Mesendoderm (in vitro differentiated cells): ENCODE measurements at regions not wholly inside any gene's neighbourhood (a gene's known extent, or its start where the extent isn't known, plus 50 kb on each side); places are given as distances from the start of the nearest gene placed in this dataset.

Experiments used
- DNase-seq: peaks from one replicate; pipeline ENCODE4 v3.0.0; 2013
- H2AK5ac ChIP-seq: 2 replicates; pipeline ENCODE4 v1.6.1; 2013; ENCODE audit warnings: low read length, inconsistent platforms
- H2BK120ac ChIP-seq: 2 replicates; pipeline ENCODE4 v1.6.1; 2013; ENCODE audit warnings: low read depth, mild to moderate bottlenecking, low read length, moderate library complexity, mixed read lengths
- H2BK15ac ChIP-seq: replicated peaks from 2 replicates; pipeline ENCODE4 v1.6.1; 2013; ENCODE audit warnings: low read depth, mild to moderate bottlenecking, moderate library complexity
- H2BK5ac ChIP-seq: 2 replicates; pipeline ENCODE4 v1.6.1; 2013; ENCODE audit warnings: low read length, inconsistent platforms
- H3K18ac ChIP-seq: 2 replicates; pipeline ENCODE4 v1.6.1; 2013; ENCODE audit warnings: mild to moderate bottlenecking, low read length, mixed read lengths
- H3K23ac ChIP-seq: one replicate; pipeline ENCODE4 v1.6.1; 2013; ENCODE audit warnings: low read length
- H3K27ac ChIP-seq: 2 replicates; pipeline ENCODE4 v1.5.1; 2013; ENCODE audit warnings: low read depth, mild to moderate bottlenecking, inconsistent platforms, low read length, moderate library complexity
- H3K27me3 ChIP-seq: 2 replicates; pipeline ENCODE4 v1.6.1; 2013; ENCODE audit warnings: low read length, control low read depth, mild to moderate bottlenecking, inconsistent platforms; ENCODE audit not compliant: insufficient read depth, poor library complexity
- H3K36me3 ChIP-seq: 2 replicates; pipeline ENCODE4 v1.6.1; 2013; ENCODE audit warnings: low read length, inconsistent platforms; ENCODE audit not compliant: control insufficient read depth, insufficient read depth
- H3K4ac ChIP-seq: one replicate; pipeline ENCODE4 v1.6.1; 2013; ENCODE audit warnings: low read depth, mild to moderate bottlenecking, low read length, moderate library complexity
- H3K4me1 ChIP-seq: 2 replicates; pipeline ENCODE4 v1.6.1; 2013; ENCODE audit warnings: low read depth, low read length, inconsistent platforms; ENCODE audit not compliant: control insufficient read depth
- H3K4me2 ChIP-seq: 2 replicates; pipeline ENCODE4 v1.6.1; 2013; ENCODE audit warnings: low read length
- H3K4me3 ChIP-seq: 2 replicates; pipeline ENCODE4 v1.5.1; 2013; ENCODE audit warnings: mild to moderate bottlenecking, low read length
- H3K56ac ChIP-seq: one replicate; pipeline ENCODE4 v1.6.1; 2013; ENCODE audit warnings: low read length
- H3K79me1 ChIP-seq: 2 replicates; pipeline ENCODE4 v1.6.1; 2013; ENCODE audit warnings: low read length, inconsistent platforms
- H3K79me2 ChIP-seq: 2 replicates; pipeline ENCODE4 v1.6.1; 2013; ENCODE audit warnings: mild to moderate bottlenecking, low read length; ENCODE audit not compliant: control insufficient read depth, insufficient read depth
- H3K9ac ChIP-seq: 2 replicates; pipeline ENCODE4 v1.6.1; 2013; ENCODE audit warnings: low read length, inconsistent platforms
- H4K5ac ChIP-seq: one replicate; pipeline ENCODE4 v1.6.1; 2013; ENCODE audit warnings: low read length
- H4K8ac ChIP-seq: one replicate; pipeline ENCODE4 v1.6.1; 2013; ENCODE audit warnings: low read depth, mild to moderate bottlenecking, control low read depth, low read length, moderate library complexity
- WGBS: extraction: QIAGEN DNeasy Blood & Tissue Kit; methylation state at CpG from one replicate; pipeline ENCODE4 v1.1.7; 2013; ENCODE audit warnings: low lambda C conversion rate, missing lambda C conversion rate; ENCODE audit not compliant: insufficient coverage; ENCODE audit errors: extremely low coverage; 5-methylcytosine and 5-hydroxymethylcytosine counted together

GRCh38 chr4:71081192-71081591 lies 87.7 kb downstream of the DCK start:
- no peak overlapping the region for H3K27ac ChIP-seq
- DNase-seq = no peak
- no peak overlapping the region for H4K8ac ChIP-seq
- no peaks in the 10 kb centered on the region for H3K79me2 ChIP-seq
- no peaks in the 10 kb centered on the region for H3K36me3 ChIP-seq
- H3K27me3 ChIP-seq = no peaks in the 10 kb centered on the region
- no peak overlapping the region for H3K4me2 ChIP-seq
- H3K9ac ChIP-seq = no peak overlapping the region
- no peak overlapping the region for H3K23ac ChIP-seq
- no peak overlapping the region for H3K18ac ChIP-seq
- H3K56ac ChIP-seq = no peak overlapping the region
- H3K4me1 ChIP-seq = no peaks in the 10 kb centered on the region
- H3K4ac ChIP-seq = no peak overlapping the region
- WGBS = no CpG with 5 or more reads among the region's 1 CpG
- H2BK15ac ChIP-seq = no peak overlapping the region
- H3K79me1 ChIP-seq = no peaks in the 10 kb centered on the region
- H2BK5ac ChIP-seq = no peak overlapping the region
- H3K4me3 ChIP-seq = no peak overlapping the region
- no peak overlapping the region for H2AK5ac ChIP-seq
- no peak overlapping the region for H4K5ac ChIP-seq
- no peak overlapping the region for H2BK120ac ChIP-seq

- H3K56ac ChIP-seq = no peak overlapping the region
- DNase-seq = no peak
- H3K18ac ChIP-seq = no peak overlapping the region
- H4K5ac ChIP-seq = no peak overlapping the region
- H3K4me1 ChIP-seq = no peaks in the 10 kb centered on the region
- WGBS = no CpG with 5 or more reads among the region's 1 CpG
- no peak overlapping the region for H2BK5ac ChIP-seq
- H3K36me3 ChIP-seq = no peaks in the 10 kb centered on the region
- H3K79me1 ChIP-seq = no peaks in the 10 kb centered on the region
- H2BK15ac ChIP-seq = no peak overlapping the region
- H3K27ac ChIP-seq = no peak overlapping the region
- H3K79me2 ChIP-seq = no peaks in the 10 kb centered on the region
- no peak overlapping the region for H3K4me3 ChIP-seq
- no peak overlapping the region for H2BK120ac ChIP-seq
- no peak overlapping the region for H3K4me2 ChIP-seq
- no peaks in the 10 kb centered on the region for H3K27me3 ChIP-seq
- no peak overlapping the region for H2AK5ac ChIP-seq
- H3K23ac ChIP-seq = no peak overlapping the region
- H3K9ac ChIP-seq = no peak overlapping the region
- no peak overlapping the region for H3K4ac ChIP-seq
- H4K8ac ChIP-seq = no peak overlapping the region
Measured at GRCh38 chr4:71093745-71094144, 100.3 kb downstream of the DCK start.

- H3K4me3 ChIP-seq = no peak overlapping the region
- no peak overlapping the region for H4K8ac ChIP-seq
- DNase-seq = no peak
Measured at GRCh38 chr4:71094201-71094600, 100.8 kb downstream of the DCK start.

GRCh38 chr4:71095141-71095540 lies 101.7 kb downstream of the DCK start:
- Histone ChIP-seq H3K4me1 (no peaks in the 10 kb centered on the region), H4K8ac (no peak overlapping the region), H3K79me2 (no peaks in the 10 kb centered on the region), H3K4ac (no peak overlapping the region), H3K27ac (no peak overlapping the region), H3K79me1 (no peaks in the 10 kb centered on the region), H2BK5ac (no peak overlapping the region), H3K27me3 (no peaks in the 10 kb centered on the region), H3K4me2 (no peak overlapping the region), H3K18ac (no peak overlapping the region), H3K4me3 (no peak overlapping the region), H3K23ac (no peak overlapping the region), H3K36me3 (no peaks in the 10 kb centered on the region), H3K56ac (no peak overlapping the region), H2AK5ac (no peak overlapping the region), H4K5ac (no peak overlapping the region), H3K9ac (no peak overlapping the region), H2BK15ac (no peak overlapping the region), H2BK120ac (no peak overlapping the region)
- no CpG with 5 or more reads among the region's 2 CpGs for WGBS
- DNase-seq = no peak

More at GRCh38 chr4:71094201-71094600, 100.8 kb downstream of the DCK start:
- no peaks in the 10 kb centered on the region for H3K27me3 ChIP-seq
- no peaks in the 10 kb centered on the region for H3K79me2 ChIP-seq
- H3K18ac ChIP-seq = no peak overlapping the region
- no peaks in the 10 kb centered on the region for H3K36me3 ChIP-seq
- H3K23ac ChIP-seq = no peak overlapping the region
- no peak overlapping the region for H3K56ac ChIP-seq
- H2BK15ac ChIP-seq = no peak overlapping the region
- no peak overlapping the region for H2BK120ac ChIP-seq
- no peak overlapping the region for H2AK5ac ChIP-seq
- no peak overlapping the region for H2BK5ac ChIP-seq
- no peak overlapping the region for H3K4me2 ChIP-seq
- H3K4me1 ChIP-seq = no peaks in the 10 kb centered on the region
- no peak overlapping the region for H4K5ac ChIP-seq
- no peak overlapping the region for H3K4ac ChIP-seq
- H3K9ac ChIP-seq = no peak overlapping the region
- H3K79me1 ChIP-seq = no peaks in the 10 kb centered on the region
- H3K27ac ChIP-seq = no peak overlapping the region

GRCh38 chr4:71095545-71095944 lies 102.1 kb downstream of the DCK start:
- H3K79me2 ChIP-seq = no peaks in the 10 kb centered on the region
- H3K27ac ChIP-seq = no peak overlapping the region
- no peak overlapping the region for H3K9ac ChIP-seq
- no peak overlapping the region for H3K56ac ChIP-seq
- H2BK15ac ChIP-seq = no peak overlapping the region
- no peaks in the 10 kb centered on the region for H3K79me1 ChIP-seq
- H2BK120ac ChIP-seq = no peak overlapping the region
- no peak overlapping the region for H3K4me2 ChIP-seq
- no peaks in the 10 kb centered on the region for H3K4me1 ChIP-seq
- no peak overlapping the region for H4K8ac ChIP-seq
- no CpG with 5 or more reads among the region's 1 CpG for WGBS
- no peak overlapping the region for H4K5ac ChIP-seq
- H3K4ac ChIP-seq = no peak overlapping the region
- no peak overlapping the region for H3K4me3 ChIP-seq
- H3K27me3 ChIP-seq = no peaks in the 10 kb centered on the region
- no peak overlapping the region for H2AK5ac ChIP-seq
- no peak overlapping the region for H2BK5ac ChIP-seq
- DNase-seq = no peak
- H3K36me3 ChIP-seq = no peaks in the 10 kb centered on the region
- no peak overlapping the region for H3K18ac ChIP-seq
- H3K23ac ChIP-seq = no peak overlapping the region

GRCh38 chr4:71107726-71108125 lies 114.3 kb downstream of the DCK start:
- H3K27me3 ChIP-seq = no peaks in the 10 kb centered on the region
- no peaks in the 10 kb centered on the region for H3K79me2 ChIP-seq
- H4K5ac ChIP-seq = no peak overlapping the region
- no peak overlapping the region for H3K4me3 ChIP-seq
- no peak overlapping the region for H3K4ac ChIP-seq
- H3K27ac ChIP-seq = no peak overlapping the region
- no peak overlapping the region for H3K4me2 ChIP-seq
- H2BK5ac ChIP-seq = no peak overlapping the region
- WGBS = no CpG with 5 or more reads among the region's 2 CpGs
- H4K8ac ChIP-seq = no peak overlapping the region
- no peak overlapping the region for H3K56ac ChIP-seq
- H2BK120ac ChIP-seq = no peak overlapping the region
- no peak overlapping the region for H3K23ac ChIP-seq
- H3K4me1 ChIP-seq = no peaks in the 10 kb centered on the region
- H3K9ac ChIP-seq = no peak overlapping the region
- H2AK5ac ChIP-seq = no peak overlapping the region
- H3K18ac ChIP-seq = no peak overlapping the region
- no peak overlapping the region for H2BK15ac ChIP-seq
- no peak for DNase-seq
- H3K36me3 ChIP-seq = no peaks in the 10 kb centered on the region
- H3K79me1 ChIP-seq = no peaks in the 10 kb centered on the region
